Embryonic facial prominence (tissue), 1 donor: ENCODE measurements at regions not wholly inside any gene's neighbourhood (a gene's known extent, or its start where the extent isn't known, plus 50 kb on each side); places are given as distances from the start of the nearest gene placed in this dataset.

ENCODE experiments used
- DNase-seq: peaks from one replicate; pipeline ENCODE4 v3.0.0-alpha.2; 2016; ENCODE audit errors: extremely low spot score

- DNase-seq = no peak
Observed at GRCh38 chr16:62450291-62450690, 414.1 kb upstream of the CDH8 start.

- DNase-seq = no peak
Observed at GRCh38 chr16:62445909-62446308, 409.7 kb upstream of the CDH8 start.

- no peak for DNase-seq
Observed at GRCh38 chr16:62424206-62424605, 388.0 kb upstream of the CDH8 start.

GRCh38 chr16:62408760-62409159 is 372.5 kb upstream of the CDH8 start:
- no peak for DNase-seq

GRCh38 chr16:62406387-62406786 is 370.1 kb upstream of the CDH8 start:
- no peak for DNase-seq

GRCh38 chr16:62404842-62405611 is 368.8 kb upstream of the CDH8 start:
- no peak for DNase-seq

GRCh38 chr16:62392698-62393097 is 356.5 kb upstream of the CDH8 start:
- no peak for DNase-seq

- DNase-seq = no peak
Observed at GRCh38 chr16:62391940-62392339, 355.7 kb upstream of the CDH8 start.

GRCh38 chr16:62391134-62391533 is 354.9 kb upstream of the CDH8 start:
- no peak for DNase-seq

- no peak for DNase-seq
Observed at GRCh38 chr16:62390214-62390613, 354.0 kb upstream of the CDH8 start.

- no peak for DNase-seq
Observed at GRCh38 chr16:62386411-62386810, 350.2 kb upstream of the CDH8 start.

GRCh38 chr16:62383941-62384340 is 347.7 kb upstream of the CDH8 start:
- DNase-seq = no peak

GRCh38 chr16:62370445-62370844 is 334.2 kb upstream of the CDH8 start:
- no peak for DNase-seq

- no peak for DNase-seq
Observed at GRCh38 chr16:62363501-62363900, 327.3 kb upstream of the CDH8 start.

- DNase-seq = no peak
Observed at GRCh38 chr16:62353355-62353754, 317.1 kb upstream of the CDH8 start.

GRCh38 chr16:62342216-62342615 is 306.0 kb upstream of the CDH8 start:
- DNase-seq = no peak

GRCh38 chr16:62335356-62335755 is 299.1 kb upstream of the CDH8 start:
- DNase-seq = no peak

- DNase-seq = no peak
Observed at GRCh38 chr16:62321606-62322005, 285.4 kb upstream of the CDH8 start.

- DNase-seq = no peak
Observed at GRCh38 chr16:62298600-62298999, 262.4 kb upstream of the CDH8 start.

- DNase-seq = no peak
Observed at GRCh38 chr16:62294213-62294972, 258.2 kb upstream of the CDH8 start.

GRCh38 chr16:62288990-62289629 is 252.9 kb upstream of the CDH8 start:
- DNase-seq = no peak

- DNase-seq = no peak
Observed at GRCh38 chr16:62280506-62280905, 244.3 kb upstream of the CDH8 start.

- DNase-seq = no peak
Observed at GRCh38 chr16:62277942-62278341, 241.7 kb upstream of the CDH8 start.
